ENCODE measurements at regions not wholly inside any gene's neighbourhood (a gene's known extent, or its start where the extent isn't known, plus 50 kb on each side); places are given as distances from the start of the nearest gene placed in this dataset.

- no peaks in the 10 kb centered on the region for H3K27me3 ChIP-seq (ENCODE audit: control insufficient read depth, insufficient read depth)
- intact Hi-C loops (cut with DNase I), result no loop called here
- no peak for DNase-seq
- no peak overlapping the region for H3K4me3 ChIP-seq (ENCODE audit: low read length)
- no peak for ATAC-seq
- 80% methylated on average over 2 of the region's 2 CpGs for WGBS
- H3K27ac ChIP-seq (ENCODE audit: low read length), result no peak overlapping the region
- no peaks in the 10 kb centered on the region for H3K9me3 ChIP-seq (ENCODE audit: control insufficient read depth, low read length)
- H3K4me1 ChIP-seq (ENCODE audit: control insufficient read depth, insufficient read depth, low read length), result no peaks in the 10 kb centered on the region
Observed at GRCh38 chr14:39731912-39732311, 299.7 kb upstream of the FBXO33 start.

GRCh38 chr14:39726563-39726962 is 294.3 kb upstream of the FBXO33 start:
- Histone ChIP-seq H3K4me1 (ENCODE audit: control insufficient read depth, insufficient read depth, low read length) (no peaks in the 10 kb centered on the region), H3K4me3 (ENCODE audit: low read length) (no peak overlapping the region), H3K9me3 (ENCODE audit: control insufficient read depth, low read length) (no peaks in the 10 kb centered on the region), H3K27ac (ENCODE audit: low read length) (no peak overlapping the region), H3K27me3 (ENCODE audit: control insufficient read depth, insufficient read depth) (no peaks in the 10 kb centered on the region)
- WGBS, result 87% methylated on average over 2 of the region's 2 CpGs
- no peak for DNase-seq
- ATAC-seq, result no peak
- intact Hi-C loops (cut with DNase I), result no loop called here

GRCh38 chr14:39722547-39723273 is 290.5 kb upstream of the FBXO33 start:
- DNase-seq, result no peak
- intact Hi-C loops (cut with DNase I), result no loop called here
- H3K27ac ChIP-seq (ENCODE audit: low read length), result no peak overlapping the region
- no peaks in the 10 kb centered on the region for H3K9me3 ChIP-seq (ENCODE audit: control insufficient read depth, low read length)
- H3K4me1 ChIP-seq (ENCODE audit: control insufficient read depth, insufficient read depth, low read length), result no peaks in the 10 kb centered on the region
- no peak overlapping the region for H3K4me3 ChIP-seq (ENCODE audit: low read length)
- WGBS, result 63% methylated on average over 2 of the region's 2 CpGs
- no peak for ATAC-seq
- H3K27me3 ChIP-seq (ENCODE audit: control insufficient read depth, insufficient read depth), result no peaks in the 10 kb centered on the region

DNA sequence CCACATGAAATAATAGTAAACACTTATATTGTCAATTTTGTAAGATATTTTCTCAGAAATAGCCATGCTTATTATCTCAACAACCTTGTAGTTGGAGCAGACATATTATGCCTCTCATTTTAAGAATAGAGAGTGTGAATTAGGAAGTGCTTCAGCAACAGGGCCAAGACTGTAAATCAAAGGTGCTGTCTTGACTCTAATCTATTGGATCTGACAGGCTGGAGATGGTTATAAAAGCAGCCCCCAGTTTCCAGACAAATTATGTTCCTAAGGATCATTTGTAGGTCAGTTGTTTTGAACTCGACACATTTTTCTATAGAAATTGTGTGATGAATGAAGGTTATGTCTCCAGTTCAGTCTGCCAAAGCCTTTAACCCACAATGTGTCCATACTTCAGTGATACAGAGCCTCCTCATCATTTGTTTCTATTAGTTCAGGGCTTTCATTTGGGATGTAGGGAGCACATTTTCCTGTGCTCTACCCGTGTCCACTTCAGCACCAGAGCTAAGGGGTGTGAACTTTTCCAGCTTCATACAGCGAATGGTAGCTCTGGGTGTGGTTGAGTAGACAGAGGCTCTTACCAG is 284.8 kb upstream of the FBXO33 start:
- DNase-seq (no peak), ATAC-seq (no peak)
- Histone ChIP-seq H3K27ac (ENCODE audit: low read length) (no peak overlapping the region), H3K4me3 (ENCODE audit: low read length) (no peak overlapping the region), H3K9me3 (ENCODE audit: control insufficient read depth, low read length) (no peaks in the 10 kb centered on the region), H3K27me3 (ENCODE audit: control insufficient read depth, insufficient read depth) (no peaks in the 10 kb centered on the region), H3K4me1 (ENCODE audit: control insufficient read depth, insufficient read depth, low read length) (no peaks in the 10 kb centered on the region)
- intact Hi-C loops (cut with DNase I), result no loop called here
- WGBS, result 74% methylated on average over 3 of the region's 3 CpGs

DNA sequence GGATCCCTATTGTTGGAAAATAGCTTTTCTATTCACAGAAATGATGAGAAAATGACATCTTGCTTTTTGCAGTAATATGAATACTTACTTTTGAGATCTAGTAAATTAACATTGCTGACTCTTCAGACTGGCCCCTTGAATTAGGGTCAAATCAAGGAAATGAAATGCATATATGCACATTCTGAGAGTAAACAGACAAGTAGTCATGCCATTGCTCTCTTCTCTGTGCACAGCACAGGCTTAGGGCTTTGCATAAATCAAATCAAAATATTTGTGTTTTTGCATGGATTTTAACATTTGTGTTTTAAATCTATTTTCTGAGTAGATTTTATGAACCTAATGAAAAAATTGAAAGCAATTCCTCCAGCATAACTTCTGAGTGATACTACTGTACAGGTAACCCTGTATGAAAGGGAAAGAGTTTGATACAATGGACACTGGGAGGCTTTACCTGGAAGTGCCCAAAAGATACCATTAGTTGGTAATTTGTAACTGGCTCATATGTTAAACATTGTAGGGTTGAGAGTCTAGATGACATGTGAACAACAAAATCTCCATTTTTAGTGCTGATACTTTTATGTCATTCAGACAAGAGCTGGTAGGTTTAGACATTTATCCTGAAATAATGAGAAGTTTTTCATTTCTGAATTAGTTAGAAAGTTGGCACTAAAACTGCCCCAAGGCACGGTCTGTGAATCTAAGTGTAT is 280.2 kb upstream of the FBXO33 start:
- ATAC-seq, result no peak
- no peak for DNase-seq
- no peaks in the 10 kb centered on the region for H3K27me3 ChIP-seq (ENCODE audit: control insufficient read depth, insufficient read depth)
- H3K9me3 ChIP-seq (ENCODE audit: control insufficient read depth, low read length), result no peaks in the 10 kb centered on the region
- WGBS, result 71% methylated on average over 1 of the region's 1 CpG
- intact Hi-C loops (cut with DNase I), result no loop called here
- H3K27ac ChIP-seq (ENCODE audit: low read length), result no peak overlapping the region
- no peaks in the 10 kb centered on the region for H3K4me1 ChIP-seq (ENCODE audit: control insufficient read depth, insufficient read depth, low read length)
- H3K4me3 ChIP-seq (ENCODE audit: low read length), result no peak overlapping the region

DNA sequence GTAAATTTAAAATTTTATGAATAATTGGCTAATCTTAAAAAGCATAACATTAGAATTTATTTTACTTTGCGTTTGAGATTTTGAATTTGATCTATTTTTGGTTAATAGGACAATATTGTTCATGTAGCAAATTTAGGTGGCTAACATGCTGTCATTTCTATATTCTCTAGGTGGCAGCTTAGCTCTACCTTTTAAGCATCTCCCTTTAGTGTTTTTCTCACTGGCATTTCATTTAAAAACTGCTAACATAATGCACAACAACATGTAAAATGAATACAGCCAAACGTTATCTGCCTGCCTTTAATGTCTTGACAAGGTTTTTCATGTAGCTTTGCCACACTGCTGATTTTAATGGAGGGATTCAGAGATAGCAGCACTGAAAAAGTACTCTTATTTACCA is 272.4 kb upstream of the FBXO33 start:
- no peaks in the 10 kb centered on the region for H3K27me3 ChIP-seq (ENCODE audit: control insufficient read depth, insufficient read depth)
- ATAC-seq (no peak), DNase-seq (no peak)
- H3K9me3 ChIP-seq (ENCODE audit: control insufficient read depth, low read length), result no peaks in the 10 kb centered on the region
- intact Hi-C loops (cut with DNase I), result no loop called here
- H3K27ac ChIP-seq (ENCODE audit: low read length), result no peak overlapping the region
- no peak overlapping the region for H3K4me3 ChIP-seq (ENCODE audit: low read length)
- WGBS, result 48% methylated on average over 2 of the region's 2 CpGs
- H3K4me1 ChIP-seq (ENCODE audit: control insufficient read depth, insufficient read depth, low read length), result no peaks in the 10 kb centered on the region

- Histone ChIP-seq H3K27ac (ENCODE audit: low read length) (no peak overlapping the region), H3K4me1 (ENCODE audit: control insufficient read depth, insufficient read depth, low read length) (no peaks in the 10 kb centered on the region), H3K4me3 (ENCODE audit: low read length) (no peak overlapping the region), H3K27me3 (ENCODE audit: control insufficient read depth, insufficient read depth) (no peaks in the 10 kb centered on the region), H3K9me3 (ENCODE audit: control insufficient read depth, low read length) (no peaks in the 10 kb centered on the region)
- DNase-seq (no peak), ATAC-seq (no peak)
- intact Hi-C loops (cut with DNase I), result no loop called here
- WGBS, result 66% methylated on average over 2 of the region's 2 CpGs
Observed at GRCh38 chr14:39694341-39694740, 262.1 kb upstream of the FBXO33 start.

DNA sequence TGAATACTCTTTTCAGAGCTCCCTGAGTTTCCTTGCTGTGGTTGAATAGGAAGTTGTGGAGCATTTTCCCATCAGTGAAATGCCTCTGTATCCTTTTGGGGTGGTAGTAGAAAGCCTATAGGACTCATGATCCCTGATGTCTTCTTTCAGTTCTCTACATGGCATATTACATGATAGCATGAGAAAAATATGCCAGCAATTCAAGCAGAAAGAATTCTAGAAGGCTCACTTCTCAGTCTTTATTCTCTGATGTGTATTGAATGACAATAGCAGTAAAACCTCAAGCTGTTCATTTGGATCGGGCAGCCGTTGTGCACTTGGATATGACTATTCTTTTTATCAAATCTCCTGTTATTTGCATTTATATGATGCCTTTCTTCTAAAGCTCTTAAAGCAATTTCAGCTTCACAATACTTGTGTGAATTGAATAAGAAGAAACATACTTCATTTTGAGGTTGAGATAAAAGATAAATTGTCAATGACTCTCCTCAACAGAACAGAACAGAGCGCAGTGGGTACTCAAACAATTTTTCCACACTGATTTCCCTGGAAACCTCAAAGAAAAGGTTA is 251.5 kb upstream of the FBXO33 start:
- H3K4me1 ChIP-seq (ENCODE audit: control insufficient read depth, insufficient read depth, low read length), result no peaks in the 10 kb centered on the region
- intact Hi-C loops (cut with DNase I), result no loop called here
- WGBS, result 65% methylated on average over 3 of the region's 3 CpGs
- no peak overlapping the region for H3K27ac ChIP-seq (ENCODE audit: low read length)
- H3K4me3 ChIP-seq (ENCODE audit: low read length), result no peak overlapping the region
- DNase-seq (no peak), ATAC-seq (no peak)
- H3K9me3 ChIP-seq (ENCODE audit: control insufficient read depth, low read length), result no peaks in the 10 kb centered on the region
- H3K27me3 ChIP-seq (ENCODE audit: control insufficient read depth, insufficient read depth), result no peaks in the 10 kb centered on the region

- Histone ChIP-seq H3K9me3 (ENCODE audit: control insufficient read depth, low read length) (no peaks in the 10 kb centered on the region), H3K27me3 (ENCODE audit: control insufficient read depth, insufficient read depth) (no peaks in the 10 kb centered on the region), H3K4me1 (ENCODE audit: control insufficient read depth, insufficient read depth, low read length) (no peaks in the 10 kb centered on the region), H3K27ac (ENCODE audit: low read length) (no peak overlapping the region), H3K4me3 (ENCODE audit: low read length) (no peak overlapping the region)
- ATAC-seq (no peak), DNase-seq (no peak)
- 70% methylated on average over 3 of the region's 3 CpGs for WGBS
- intact Hi-C loops (cut with DNase I), result no loop called here
Observed at GRCh38 chr14:39682582-39682981, 250.3 kb upstream of the FBXO33 start.

- intact Hi-C loops (cut with DNase I), result no loop called here
- no peak for ATAC-seq
- no peak for DNase-seq
- no peak overlapping the region for H3K27ac ChIP-seq (ENCODE audit: low read length)
- no peaks in the 10 kb centered on the region for H3K4me1 ChIP-seq (ENCODE audit: control insufficient read depth, insufficient read depth, low read length)
- 66% methylated on average over 4 of the region's 4 CpGs for WGBS
- H3K9me3 ChIP-seq (ENCODE audit: control insufficient read depth, low read length), result no peaks in the 10 kb centered on the region
- H3K4me3 ChIP-seq (ENCODE audit: low read length), result no peak overlapping the region
- no peaks in the 10 kb centered on the region for H3K27me3 ChIP-seq (ENCODE audit: control insufficient read depth, insufficient read depth)
Observed at GRCh38 chr14:39681782-39682399, 249.7 kb upstream of the FBXO33 start.

GRCh38 chr14:39680777-39681176 is 248.5 kb upstream of the FBXO33 start:
- no peaks in the 10 kb centered on the region for H3K4me1 ChIP-seq (ENCODE audit: control insufficient read depth, insufficient read depth, low read length)
- H3K27ac ChIP-seq (ENCODE audit: low read length), result no peak overlapping the region
- no peak overlapping the region for H3K4me3 ChIP-seq (ENCODE audit: low read length)
- ATAC-seq (no peak), DNase-seq (no peak)
- intact Hi-C loops (cut with DNase I), result no loop called here
- H3K27me3 ChIP-seq (ENCODE audit: control insufficient read depth, insufficient read depth), result no peaks in the 10 kb centered on the region
- no peaks in the 10 kb centered on the region for H3K9me3 ChIP-seq (ENCODE audit: control insufficient read depth, low read length)

All from right cardiac atrium (tissue), 5 donors.